EH (cell line): ENCODE measurements at regions not wholly inside any gene's neighbourhood (a gene's known extent, or its start where the extent isn't known, plus 50 kb on each side); places are given as distances from the start of the nearest gene placed in this dataset.
A peak's percentile ranks its signal among the peaks of the same experiment; 100 is the strongest.

Source experiments
- DNase-seq: peaks from one replicate; pipeline ENCODE4 v3.0.0-alpha.2; 2015; ENCODE audit warnings: low read depth

GRCh38 chr2:204177977-204178522 is 241.5 kb downstream of the ICOS start:
- DNase-seq = peak; percentile 15

- DNase-seq = no peak
Measured at GRCh38 chr2:204180649-204181048, 244.1 kb downstream of the ICOS start.

GRCh38 chr2:204183608-204184007 is 247.0 kb downstream of the ICOS start:
- no peak for DNase-seq

GRCh38 chr2:204184226-204184625 is 247.7 kb downstream of the ICOS start:
- no peak for DNase-seq

GRCh38 chr2:204187229-204188083 is 250.9 kb downstream of the ICOS start:
- DNase-seq = no peak

GRCh38 chr2:204191574-204191973 is 255.0 kb downstream of the ICOS start:
- DNase-seq = no peak

GRCh38 chr2:204195498-204195897 is 258.9 kb downstream of the ICOS start:
- DNase-seq = no peak

- DNase-seq = no peak
Measured at GRCh38 chr2:204197336-204198005, 260.9 kb downstream of the ICOS start.

- no peak for DNase-seq
Measured at GRCh38 chr2:204199357-204199756, 262.8 kb downstream of the ICOS start.

GRCh38 chr2:204201507-204201906 is 264.9 kb downstream of the ICOS start:
- no peak for DNase-seq

- DNase-seq = no peak
Measured at GRCh38 chr2:204202253-204202652, 265.7 kb downstream of the ICOS start.

GRCh38 chr2:204203704-204204103 is 267.1 kb downstream of the ICOS start:
- DNase-seq = no peak

GRCh38 chr2:204205082-204205481 is 268.5 kb downstream of the ICOS start:
- no peak for DNase-seq

GRCh38 chr2:204205538-204205937 is 269.0 kb downstream of the ICOS start:
- DNase-seq = no peak

GRCh38 chr2:204207866-204208265 is 271.3 kb downstream of the ICOS start:
- DNase-seq = no peak

GRCh38 chr2:204213588-204213987 is 277.0 kb downstream of the ICOS start:
- no peak for DNase-seq

GRCh38 chr2:204218040-204218439 is 281.5 kb downstream of the ICOS start:
- no peak for DNase-seq

GRCh38 chr2:204219196-204219595 is 282.6 kb downstream of the ICOS start:
- no peak for DNase-seq

GRCh38 chr2:204220896-204221295 is 284.3 kb downstream of the ICOS start:
- no peak for DNase-seq

GRCh38 chr2:204223046-204223445 is 286.5 kb downstream of the ICOS start:
- no peak for DNase-seq

- no peak for DNase-seq
Measured at GRCh38 chr2:204223544-204223943, 287.0 kb downstream of the ICOS start.

GRCh38 chr2:204225671-204226073 is 289.1 kb downstream of the ICOS start:
- DNase-seq = no peak

- DNase-seq = no peak
Measured at GRCh38 chr2:204226305-204226880, 289.8 kb downstream of the ICOS start.
